GM21367 (cell line): ENCODE measurements at regions not wholly inside any gene's neighbourhood (a gene's known extent, or its start where the extent isn't known, plus 50 kb on each side); places are given as distances from the start of the nearest gene placed in this dataset.

Source experiments
- ATAC-seq: cut with Tn5 transposase; IDR thresholded peaks from one replicate; pipeline ENCODE4 v1.9.1; 2021; ENCODE audit not compliant: unreplicated experiment

GRCh38 chr7:25545124-25546008, 317.1 kb upstream of the NPVF start:
- no peak for ATAC-seq

- ATAC-seq, result no peak
Measured at GRCh38 chr7:25546306-25546705, 318.0 kb upstream of the NPVF start.

- ATAC-seq, result no peak
Measured at GRCh38 chr7:25549271-25549921, 321.1 kb upstream of the NPVF start.

- no peak for ATAC-seq
Measured at GRCh38 chr7:25550149-25550548, 321.9 kb upstream of the NPVF start.

GRCh38 chr7:25552998-25553397, 324.7 kb upstream of the NPVF start:
- ATAC-seq, result no peak

GRCh38 chr7:25553580-25554291, 325.4 kb upstream of the NPVF start:
- ATAC-seq, result no peak

- ATAC-seq, result no peak
Measured at GRCh38 chr7:25557379-25557917, 329.2 kb upstream of the NPVF start.

- ATAC-seq, result no peak
Measured at GRCh38 chr7:25557930-25558329, 329.6 kb upstream of the NPVF start.

GRCh38 chr7:25558605-25559004, 330.3 kb upstream of the NPVF start:
- ATAC-seq, result no peak

- ATAC-seq, result no peak
Measured at GRCh38 chr7:25559581-25560367, 331.5 kb upstream of the NPVF start.

GRCh38 chr7:25562673-25563182, 334.4 kb upstream of the NPVF start:
- no peak for ATAC-seq

- no peak for ATAC-seq
Measured at GRCh38 chr7:25565002-25565401, 336.7 kb upstream of the NPVF start.

- no peak for ATAC-seq
Measured at GRCh38 chr7:25565949-25566348, 337.7 kb upstream of the NPVF start.

GRCh38 chr7:25567430-25567829, 339.1 kb upstream of the NPVF start:
- ATAC-seq, result no peak

GRCh38 chr7:25569765-25570164, 341.5 kb upstream of the NPVF start:
- ATAC-seq, result no peak

- ATAC-seq, result no peak
Measured at GRCh38 chr7:25572423-25572822, 344.1 kb upstream of the NPVF start.

- no peak for ATAC-seq
Measured at GRCh38 chr7:25574828-25575227, 346.5 kb upstream of the NPVF start.

GRCh38 chr7:25575634-25576033, 347.3 kb upstream of the NPVF start:
- no peak for ATAC-seq

GRCh38 chr7:25578991-25579777, 350.9 kb upstream of the NPVF start:
- ATAC-seq, result no peak

GRCh38 chr7:25579778-25580075, 351.4 kb upstream of the NPVF start:
- ATAC-seq, result no peak
